ENCODE measurements at regions not wholly inside any gene's neighbourhood (a gene's known extent, or its start where the extent isn't known, plus 50 kb on each side); places are given as distances from the start of the nearest gene placed in this dataset.

GRCh38 chr10:118918587-118918986, 110.9 kb upstream of the NANOS1 start:
- Histone ChIP-seq H3K9me3 (ENCODE audit: control insufficient read depth, low read length) (no peaks in the 10 kb centered on the region), H3K4me3 (ENCODE audit: extremely low read depth, insufficient read depth, low read length, poor library complexity, severe bottlenecking) (no peak overlapping the region), H3K36me3 (ENCODE audit: control insufficient read depth, insufficient read depth, low read length) (no peaks in the 10 kb centered on the region), H3K4me1 (ENCODE audit: control insufficient read depth, insufficient read depth, low read length, poor library complexity, severe bottlenecking) (peaks cover 6% of the 10 kb centered on the region), H3K27ac (ENCODE audit: low read depth, low read length, severe bottlenecking) (no peak overlapping the region)
- 80 to 92% methylated on average over 2 of the region's 3 CpGs for WGBS, 2 experiments (ENCODE audit: insufficient coverage in 2 of 2)

GRCh38 chr10:118920206-118920605, 109.3 kb upstream of the NANOS1 start:
- no peak overlapping the region for H3K27ac ChIP-seq (ENCODE audit: low read depth, low read length, severe bottlenecking)
- no peaks in the 10 kb centered on the region for H3K36me3 ChIP-seq (ENCODE audit: control insufficient read depth, insufficient read depth, low read length)
- no peak overlapping the region for H3K4me3 ChIP-seq (ENCODE audit: extremely low read depth, insufficient read depth, low read length, poor library complexity, severe bottlenecking)
- WGBS, 2 experiments (ENCODE audit: insufficient coverage in 2 of 2) = 97% methylated on average over 6 of the region's 9 CpGs; no CpG with 5 or more reads in 1 of the 2 experiments
- no peaks in the 10 kb centered on the region for H3K9me3 ChIP-seq (ENCODE audit: control insufficient read depth, low read length)
- H3K4me1 ChIP-seq (ENCODE audit: control insufficient read depth, insufficient read depth, low read length, poor library complexity, severe bottlenecking) = no peaks in the 10 kb centered on the region

GRCh38 chr10:118922226-118922625, 107.3 kb upstream of the NANOS1 start:
- Histone ChIP-seq H3K4me3 (ENCODE audit: extremely low read depth, insufficient read depth, low read length, poor library complexity, severe bottlenecking) (no peak overlapping the region), H3K9me3 (ENCODE audit: control insufficient read depth, low read length) (no peaks in the 10 kb centered on the region), H3K4me1 (ENCODE audit: control insufficient read depth, insufficient read depth, low read length, poor library complexity, severe bottlenecking) (no peaks in the 10 kb centered on the region), H3K27ac (ENCODE audit: low read depth, low read length, severe bottlenecking) (no peak overlapping the region), H3K36me3 (ENCODE audit: control insufficient read depth, insufficient read depth, low read length) (no peaks in the 10 kb centered on the region)
- 69 to 88% methylated on average over 1 of the region's 1 CpG for WGBS, 2 experiments (ENCODE audit: insufficient coverage in 2 of 2)

- WGBS, 2 experiments (ENCODE audit: insufficient coverage in 2 of 2) = 100% methylated on average over 1 of the region's 2 CpGs; no CpG with 5 or more reads in 1 of the 2 experiments
- no peaks in the 10 kb centered on the region for H3K9me3 ChIP-seq (ENCODE audit: control insufficient read depth, low read length)
- H3K4me1 ChIP-seq (ENCODE audit: control insufficient read depth, insufficient read depth, low read length, poor library complexity, severe bottlenecking) = no peaks in the 10 kb centered on the region
- no peak overlapping the region for H3K4me3 ChIP-seq (ENCODE audit: extremely low read depth, insufficient read depth, low read length, poor library complexity, severe bottlenecking)
- no peaks in the 10 kb centered on the region for H3K36me3 ChIP-seq (ENCODE audit: control insufficient read depth, insufficient read depth, low read length)
- no peak overlapping the region for H3K27ac ChIP-seq (ENCODE audit: low read depth, low read length, severe bottlenecking)
Observed at GRCh38 chr10:118922972-118923371, 106.5 kb upstream of the NANOS1 start.

GRCh38 chr10:118924493-118924892, 105.0 kb upstream of the NANOS1 start:
- no peaks in the 10 kb centered on the region for H3K36me3 ChIP-seq (ENCODE audit: control insufficient read depth, insufficient read depth, low read length)
- WGBS, 2 experiments (ENCODE audit: insufficient coverage in 2 of 2) = 88 to 94% methylated on average over 2 of the region's 3 CpGs
- H3K9me3 ChIP-seq (ENCODE audit: control insufficient read depth, low read length) = no peaks in the 10 kb centered on the region
- no peaks in the 10 kb centered on the region for H3K4me1 ChIP-seq (ENCODE audit: control insufficient read depth, insufficient read depth, low read length, poor library complexity, severe bottlenecking)
- no peak overlapping the region for H3K27ac ChIP-seq (ENCODE audit: low read depth, low read length, severe bottlenecking)
- no peak overlapping the region for H3K4me3 ChIP-seq (ENCODE audit: extremely low read depth, insufficient read depth, low read length, poor library complexity, severe bottlenecking)

GRCh38 chr10:118925404-118926071, 104.0 kb upstream of the NANOS1 start:
- 87 to 91% methylated on average over 8 of the region's 8 CpGs for WGBS, 2 experiments (ENCODE audit: insufficient coverage in 2 of 2)
- Histone ChIP-seq H3K36me3 (ENCODE audit: control insufficient read depth, insufficient read depth, low read length) (no peaks in the 10 kb centered on the region), H3K27ac (ENCODE audit: low read depth, low read length, severe bottlenecking) (no peak overlapping the region), H3K4me1 (ENCODE audit: control insufficient read depth, insufficient read depth, low read length, poor library complexity, severe bottlenecking) (no peaks in the 10 kb centered on the region), H3K4me3 (ENCODE audit: extremely low read depth, insufficient read depth, low read length, poor library complexity, severe bottlenecking) (no peak overlapping the region), H3K9me3 (ENCODE audit: control insufficient read depth, low read length) (no peaks in the 10 kb centered on the region)

GRCh38 chr10:118926072-118926417, 103.5 kb upstream of the NANOS1 start:
- Histone ChIP-seq H3K27ac (ENCODE audit: low read depth, low read length, severe bottlenecking) (no peak overlapping the region), H3K4me3 (ENCODE audit: extremely low read depth, insufficient read depth, low read length, poor library complexity, severe bottlenecking) (no peak overlapping the region), H3K9me3 (ENCODE audit: control insufficient read depth, low read length) (no peaks in the 10 kb centered on the region), H3K4me1 (ENCODE audit: control insufficient read depth, insufficient read depth, low read length, poor library complexity, severe bottlenecking) (no peaks in the 10 kb centered on the region), H3K36me3 (ENCODE audit: control insufficient read depth, insufficient read depth, low read length) (no peaks in the 10 kb centered on the region)
- WGBS, 2 experiments (ENCODE audit: insufficient coverage in 2 of 2) = 92 to 100% methylated on average over 3 of the region's 3 CpGs

- Histone ChIP-seq H3K27ac (ENCODE audit: low read depth, low read length, severe bottlenecking) (no peak overlapping the region), H3K36me3 (ENCODE audit: control insufficient read depth, insufficient read depth, low read length) (no peaks in the 10 kb centered on the region), H3K4me1 (ENCODE audit: control insufficient read depth, insufficient read depth, low read length, poor library complexity, severe bottlenecking) (no peaks in the 10 kb centered on the region), H3K4me3 (ENCODE audit: extremely low read depth, insufficient read depth, low read length, poor library complexity, severe bottlenecking) (no peak overlapping the region), H3K9me3 (ENCODE audit: control insufficient read depth, low read length) (no peaks in the 10 kb centered on the region)
- 82 to 94% methylated on average over 3 to 4 of the region's 6 CpGs for WGBS, 2 experiments (ENCODE audit: insufficient coverage in 2 of 2)
Observed at GRCh38 chr10:118926441-118926840, 103.1 kb upstream of the NANOS1 start.

- Histone ChIP-seq H3K4me1 (ENCODE audit: control insufficient read depth, insufficient read depth, low read length, poor library complexity, severe bottlenecking) (no peaks in the 10 kb centered on the region), H3K36me3 (ENCODE audit: control insufficient read depth, insufficient read depth, low read length) (no peaks in the 10 kb centered on the region), H3K4me3 (ENCODE audit: extremely low read depth, insufficient read depth, low read length, poor library complexity, severe bottlenecking) (no peak overlapping the region), H3K9me3 (ENCODE audit: control insufficient read depth, low read length) (peaks cover 4% of the 10 kb centered on the region), H3K27ac (ENCODE audit: low read depth, low read length, severe bottlenecking) (no peak overlapping the region)
- no CpG with 5 or more reads among the region's 1 CpG for WGBS, 2 experiments (ENCODE audit: insufficient coverage in 2 of 2)
Observed at GRCh38 chr10:118926903-118927302, 102.6 kb upstream of the NANOS1 start.

GRCh38 chr10:118927321-118927720, 102.2 kb upstream of the NANOS1 start:
- H3K27ac ChIP-seq (ENCODE audit: low read depth, low read length, severe bottlenecking) = no peak overlapping the region
- no peak overlapping the region for H3K4me3 ChIP-seq (ENCODE audit: extremely low read depth, insufficient read depth, low read length, poor library complexity, severe bottlenecking)
- no peaks in the 10 kb centered on the region for H3K4me1 ChIP-seq (ENCODE audit: control insufficient read depth, insufficient read depth, low read length, poor library complexity, severe bottlenecking)
- H3K36me3 ChIP-seq (ENCODE audit: control insufficient read depth, insufficient read depth, low read length) = no peaks in the 10 kb centered on the region
- peaks cover 5% of the 10 kb centered on the region for H3K9me3 ChIP-seq (ENCODE audit: control insufficient read depth, low read length)
- WGBS, 2 experiments (ENCODE audit: insufficient coverage in 2 of 2) = 90 to 100% methylated on average over 1 to 2 of the region's 3 CpGs

GRCh38 chr10:118930614-118931013, 98.9 kb upstream of the NANOS1 start:
- WGBS, 2 experiments (ENCODE audit: insufficient coverage in 2 of 2) = no CpG with 5 or more reads among the region's 1 CpG
- no peaks in the 10 kb centered on the region for H3K4me1 ChIP-seq (ENCODE audit: control insufficient read depth, insufficient read depth, low read length, poor library complexity, severe bottlenecking)
- H3K9me3 ChIP-seq (ENCODE audit: control insufficient read depth, low read length) = peaks cover 5% of the 10 kb centered on the region
- no peak overlapping the region for H3K4me3 ChIP-seq (ENCODE audit: extremely low read depth, insufficient read depth, low read length, poor library complexity, severe bottlenecking)
- no peaks in the 10 kb centered on the region for H3K36me3 ChIP-seq (ENCODE audit: control insufficient read depth, insufficient read depth, low read length)
- H3K27ac ChIP-seq (ENCODE audit: low read depth, low read length, severe bottlenecking) = no peak overlapping the region

Data from mesodermal cell (in vitro differentiated cells).